ENCODE measurements at regions not wholly inside any gene's neighbourhood (a gene's known extent, or its start where the extent isn't known, plus 50 kb on each side); places are given as distances from the start of the nearest gene placed in this dataset.

GRCh38 chr9:99305820-99306811 is 84.0 kb downstream of the SEC61B start:
- Mint-ChIP-seq H3K9me3 (no peaks in the 10 kb centered on the region), H3K27me3 (peaks cover 6% of the 10 kb centered on the region), H3K4me3 (no peak overlapping the region), H3K4me1 (no peaks in the 10 kb centered on the region), H3K27ac (no peak overlapping the region), H3K36me3 (ENCODE audit: low read depth) (no peaks in the 10 kb centered on the region)
- POLR2A ChIA-PET = no interaction called here
- no peak for DNase-seq
- CTCF ChIA-PET = no interaction called here

- CTCF ChIA-PET = no interaction called here
- no peaks in the 10 kb centered on the region for H3K9me3 Mint-ChIP-seq
- peaks cover 6% of the 10 kb centered on the region for H3K27me3 Mint-ChIP-seq
- H3K4me3 Mint-ChIP-seq = no peak overlapping the region
- no peaks in the 10 kb centered on the region for H3K36me3 Mint-ChIP-seq (ENCODE audit: low read depth)
- no peaks in the 10 kb centered on the region for H3K4me1 Mint-ChIP-seq
- no peak overlapping the region for H3K27ac Mint-ChIP-seq
- no peak for DNase-seq
- POLR2A ChIA-PET = no interaction called here
These were observed 85.8 kb downstream of the SEC61B start for GRCh38 chr9:99307851-99308250.

GRCh38 chr9:99309141-99309939 is 87.3 kb downstream of the SEC61B start:
- ChIA-PET CTCF (no interaction called here), POLR2A (no interaction called here)
- H3K27ac Mint-ChIP-seq = no peak overlapping the region
- H3K4me3 Mint-ChIP-seq = no peak overlapping the region
- no peaks in the 10 kb centered on the region for H3K4me1 Mint-ChIP-seq
- no peaks in the 10 kb centered on the region for H3K36me3 Mint-ChIP-seq (ENCODE audit: low read depth)
- no peak for DNase-seq
- H3K27me3 Mint-ChIP-seq = peaks cover 6% of the 10 kb centered on the region
- no peaks in the 10 kb centered on the region for H3K9me3 Mint-ChIP-seq

- CTCF ChIA-PET = no interaction called here
- Mint-ChIP-seq H3K27me3 (peaks cover 12% of the 10 kb centered on the region), H3K27ac (no peak overlapping the region), H3K4me1 (no peaks in the 10 kb centered on the region), H3K4me3 (no peak overlapping the region), H3K36me3 (ENCODE audit: low read depth) (no peaks in the 10 kb centered on the region), H3K9me3 (no peaks in the 10 kb centered on the region)
- DNase-seq = no peak
- POLR2A ChIA-PET = no interaction called here
These were observed 90.7 kb downstream of the SEC61B start for GRCh38 chr9:99312736-99313135.

GRCh38 chr9:99319048-99319447 is 97.0 kb downstream of the SEC61B start:
- Mint-ChIP-seq H3K27me3 (peaks cover 29% of the 10 kb centered on the region), H3K4me1 (no peaks in the 10 kb centered on the region), H3K36me3 (ENCODE audit: low read depth) (no peaks in the 10 kb centered on the region), H3K4me3 (no peak overlapping the region), H3K27ac (no peak overlapping the region), H3K9me3 (no peaks in the 10 kb centered on the region)
- POLR2A ChIA-PET = no interaction called here
- no peak for DNase-seq
- CTCF ChIA-PET = no interaction called here

GRCh38 chr9:99322299-99322698 is 100.2 kb downstream of the SEC61B start:
- Mint-ChIP-seq H3K36me3 (ENCODE audit: low read depth) (no peaks in the 10 kb centered on the region), H3K4me1 (no peaks in the 10 kb centered on the region), H3K27me3 (peaks cover 32% of the 10 kb centered on the region), H3K27ac (no peak overlapping the region), H3K9me3 (no peaks in the 10 kb centered on the region), H3K4me3 (no peak overlapping the region)
- POLR2A ChIA-PET = interaction anchor here (0.7 kb wide), 1 partner anchor 81 kb away, joined by 4 read pairs; no protein-coding TSS in a partner anchor
- no peak for DNase-seq
- CTCF ChIA-PET = interaction anchor here (0.6 to 1.7 kb wide), 2 partner anchors 11 to 1269 kb away, joined by 3 to 4 read pairs; no protein-coding TSS in a partner anchor

- CTCF ChIA-PET = interaction anchor here (0.8 kb wide), 1 partner anchor 8 kb away, joined by 3 read pairs; no protein-coding TSS in a partner anchor
These were observed 104.2 kb downstream of the SEC61B start for GRCh38 chr9:99326112-99326916.

GRCh38 chr9:99326917-99327189 is 104.8 kb downstream of the SEC61B start:
- CTCF ChIA-PET = interaction anchor here (0.8 kb wide), 1 partner anchor 9 kb away, joined by 3 read pairs; no protein-coding TSS in a partner anchor
- DNase-seq = no peak
- Mint-ChIP-seq H3K9me3 (no peaks in the 10 kb centered on the region), H3K27me3 (peaks cover 20% of the 10 kb centered on the region), H3K27ac (no peak overlapping the region), H3K36me3 (ENCODE audit: low read depth) (no peaks in the 10 kb centered on the region), H3K4me3 (no peak overlapping the region), H3K4me1 (peaks cover 1% of the 10 kb centered on the region)
- POLR2A ChIA-PET = no interaction called here

More at GRCh38 chr9:99326112-99326916, 104.2 kb downstream of the SEC61B start:
- POLR2A ChIA-PET = no interaction called here
- Mint-ChIP-seq H3K9me3 (no peaks in the 10 kb centered on the region), H3K36me3 (ENCODE audit: low read depth) (no peaks in the 10 kb centered on the region), H3K27me3 (peaks cover 25% of the 10 kb centered on the region), H3K27ac (no peak overlapping the region), H3K4me3 (no peak overlapping the region), H3K4me1 (no peaks in the 10 kb centered on the region)
- DNase-seq = no peak

- Mint-ChIP-seq H3K27me3 (peaks cover 15% of the 10 kb centered on the region), H3K27ac (no peak overlapping the region), H3K36me3 (ENCODE audit: low read depth) (no peaks in the 10 kb centered on the region), H3K9me3 (no peaks in the 10 kb centered on the region), H3K4me1 (peaks cover 4% of the 10 kb centered on the region), H3K4me3 (no peak overlapping the region)
- no peak for DNase-seq
- ChIA-PET POLR2A (no interaction called here), CTCF (no interaction called here)
These were observed 105.6 kb downstream of the SEC61B start for GRCh38 chr9:99327667-99328066.

- ChIA-PET CTCF (interaction anchor here (0.5 kb wide), 1 partner anchor 198 kb away, joined by 3 read pairs; no protein-coding TSS in a partner anchor), POLR2A (no interaction called here)
- no peaks in the 10 kb centered on the region for H3K36me3 Mint-ChIP-seq (ENCODE audit: low read depth)
- no peak for DNase-seq
- H3K4me1 Mint-ChIP-seq = peaks cover 4% of the 10 kb centered on the region
- H3K27ac Mint-ChIP-seq = no peak overlapping the region
- peaks cover 7% of the 10 kb centered on the region for H3K27me3 Mint-ChIP-seq
- no peaks in the 10 kb centered on the region for H3K9me3 Mint-ChIP-seq
- H3K4me3 Mint-ChIP-seq = no peak overlapping the region
These were observed 113.2 kb downstream of the SEC61B start for GRCh38 chr9:99335280-99335679.

- ChIA-PET POLR2A (no interaction called here), CTCF (interaction anchor here (0.5 kb wide), 1 partner anchor 197 kb away, joined by 3 read pairs; no protein-coding TSS in a partner anchor)
- peaks cover 7% of the 10 kb centered on the region for H3K27me3 Mint-ChIP-seq
- no peaks in the 10 kb centered on the region for H3K36me3 Mint-ChIP-seq (ENCODE audit: low read depth)
- H3K27ac Mint-ChIP-seq = no peak overlapping the region
- no peak for DNase-seq
- no peak overlapping the region for H3K4me3 Mint-ChIP-seq
- H3K9me3 Mint-ChIP-seq = no peaks in the 10 kb centered on the region
- peaks cover 4% of the 10 kb centered on the region for H3K4me1 Mint-ChIP-seq
These were observed 113.9 kb downstream of the SEC61B start for GRCh38 chr9:99336005-99336404.

- no peaks in the 10 kb centered on the region for H3K9me3 Mint-ChIP-seq
- H3K36me3 Mint-ChIP-seq (ENCODE audit: low read depth) = no peaks in the 10 kb centered on the region
- H3K4me1 Mint-ChIP-seq = peaks cover 4% of the 10 kb centered on the region
- no peak overlapping the region for H3K27ac Mint-ChIP-seq
- ChIA-PET POLR2A (no interaction called here), CTCF (no interaction called here)
- H3K4me3 Mint-ChIP-seq = no peak overlapping the region
- H3K27me3 Mint-ChIP-seq = peaks cover 7% of the 10 kb centered on the region
- no peak for DNase-seq
These were observed 114.4 kb downstream of the SEC61B start for GRCh38 chr9:99336531-99336930.

- no peaks in the 10 kb centered on the region for H3K4me1 Mint-ChIP-seq
- no peaks in the 10 kb centered on the region for H3K36me3 Mint-ChIP-seq (ENCODE audit: low read depth)
- H3K9me3 Mint-ChIP-seq = no peaks in the 10 kb centered on the region
- POLR2A ChIA-PET = no interaction called here
- H3K4me3 Mint-ChIP-seq = no peak overlapping the region
- DNase-seq = no peak
- no peak overlapping the region for H3K27ac Mint-ChIP-seq
- CTCF ChIA-PET = no interaction called here
- peaks cover 7% of the 10 kb centered on the region for H3K27me3 Mint-ChIP-seq
These were observed 118.2 kb downstream of the SEC61B start for GRCh38 chr9:99340281-99340680.

Measured in activated CD4-positive, alpha-beta T cell treated with anti-CD3 and anti-CD28 coated beads, Interleukin-2, amount 10 ng/mL, durations not matched to agents 7 days and 5 days (primary cell).